HCT116 (cell line): ENCODE measurements at regions not wholly inside any gene's neighbourhood (a gene's known extent, or its start where the extent isn't known, plus 50 kb on each side); places are given as distances from the start of the nearest gene placed in this dataset.

Experiments used
- ATAC-seq: fragments of 200-7000 bp; cut with Tn5 transposase; 2 replicates; pipeline ENCODE4 v1.9.1; 2020; ENCODE audit warnings: mild to moderate bottlenecking, moderate library complexity
- BruUV-seq: library from RNA; stranded (reverse); fragments of 400-500 nt; replicated peaks from 2 replicates; lab custom pipeline; 2021; lab: Mats Ljungman, UMichigan
- CTCF ChIA-PET: fragments of 300-600 bp; sonication (Branson Sonifier 250); formaldehyde crosslinking; loops from one replicate; lab custom pipeline; 2021; ENCODE audit warnings: antibody characterized with exemption; lab: Charles Lee
- POLR2A ChIA-PET: fragments of 300-600, 350-600 bp; sonication (Branson Sonifier 250); formaldehyde crosslinking; loops from one replicate; lab custom pipeline; 2021; ENCODE audit warnings: antibody characterized with exemption; lab: Charles Lee
- RAD21 ChIA-PET, 2 experiments: fragments of 300-600 bp; sonication (Branson Sonifier 250); formaldehyde crosslinking; loops; one replicate each; lab custom pipeline; 2023; ENCODE audit warnings: low total read pairs in 2 of 2; ENCODE audit not compliant: uncharacterized antibody in 2 of 2, unreplicated experiment in 2 of 2, low non-redundant PET in 1 of 2; lab: Charles Lee
- DNase-seq: peaks from one replicate; pipeline ENCODE4 v3.0.0-alpha.2; 2010; ENCODE audit warnings: low read depth, low spot score
- H2AFZ ChIP-seq: fragments of 200-600 bp; shearing (Covaris generic), sonication (generic); 2 replicates; pipeline ENCODE4 v1.6.1; 2017; ENCODE audit warnings: low read depth, mixed run types, mixed read lengths, antibody characterized with exemption, low read length; ENCODE audit not compliant: poor library complexity, severe bottlenecking
- H3K27ac ChIP-seq: 2 replicates; pipeline ENCODE4 v1.5.1; 2012; ENCODE audit warnings: low read depth, low read length
- H3K27me3 ChIP-seq: fragments of 200-600 bp; sonication (generic); 2 replicates; pipeline ENCODE4 v1.6.1; 2016; ENCODE audit warnings: mixed run types, low read length, mixed read lengths; ENCODE audit not compliant: insufficient read depth
- H3K36me3 ChIP-seq, 2 experiments: fragments of 200-500 bp in 1 of 2; fragments of 200-600 bp in 1 of 2; sonication (Bioruptor generic) in 1 of 2; sonication (generic) in 1 of 2; 2 replicates each; pipeline versions ENCODE4 v1.5.1 to v1.6.1; 2014 to 2016; ENCODE audit warnings: low read length in 2 of 2, inconsistent platforms in 1 of 2, mixed read lengths in 1 of 2, mixed run types in 1 of 2; ENCODE audit not compliant: insufficient read depth in 2 of 2, control insufficient read depth in 1 of 2
- H3K4me1 ChIP-seq, 2 experiments: fragments of 200-600 bp in 1 of 2; sonication (generic) in 1 of 2; 2 replicates each; pipeline versions ENCODE4 v1.5.1 to v1.6.1; 2012 to 2017; ENCODE audit warnings: low read length in 2 of 2, inconsistent platforms in 1 of 2, mild to moderate bottlenecking in 1 of 2, mixed read lengths in 1 of 2, mixed run types in 1 of 2, moderate library complexity in 1 of 2; ENCODE audit not compliant: insufficient read depth in 2 of 2, control insufficient read depth in 1 of 2
- H3K4me2 ChIP-seq: fragments of 200-600 bp; sonication (generic); 2 replicates; pipeline ENCODE4 v1.6.1; 2017; ENCODE audit warnings: mixed run types, low read length, mixed read lengths
- H3K4me3 ChIP-seq, 2 experiments: fragments of 200-600 bp in 1 of 2; sonication (generic) in 1 of 2; replicated peaks in 1 of 2; 2 replicates each; pipeline ENCODE4 v1.5.1; 2011 to 2016; ENCODE audit warnings: low read length in 2 of 2, control low read depth in 1 of 2, low read depth in 1 of 2, mild to moderate bottlenecking in 1 of 2, mixed read lengths in 1 of 2, mixed run types in 1 of 2
- H3K79me2 ChIP-seq: fragments of 200-600 bp; sonication (generic); 2 replicates; pipeline ENCODE4 v1.6.1; 2017; ENCODE audit warnings: mild to moderate bottlenecking, mixed run types, low read length, moderate library complexity, mixed read lengths; ENCODE audit not compliant: insufficient read depth
- H3K9ac ChIP-seq: fragments of 200-600 bp; sonication (generic); 2 replicates; pipeline ENCODE4 v1.6.1; 2016; ENCODE audit warnings: low read length, mixed read lengths
- H3K9me2 ChIP-seq: fragments of 200-600 bp; sonication (generic), shearing (Covaris generic); 2 replicates; pipeline ENCODE4 v1.6.1; 2017; ENCODE audit warnings: mixed run types, mild to moderate bottlenecking, moderate library complexity; ENCODE audit not compliant: insufficient read depth
- H3K9me3 ChIP-seq, 2 experiments: fragments of 200-500 bp in 1 of 2; fragments of 200-600 bp in 1 of 2; sonication (Bioruptor generic) in 1 of 2; sonication (generic) in 1 of 2; 2 replicates each; pipeline ENCODE4 v1.6.1; 2014 to 2017; ENCODE audit warnings: low read length in 2 of 2, mixed read lengths in 2 of 2, inconsistent platforms in 1 of 2, low read depth in 1 of 2, mild to moderate bottlenecking in 1 of 2, mixed run types in 1 of 2, moderate library complexity in 1 of 2; ENCODE audit not compliant: control insufficient read depth in 1 of 2, insufficient read depth in 1 of 2
- H4K20me1 ChIP-seq: fragments of 200-600 bp; sonication (generic), shearing (Covaris generic); 2 replicates; pipeline ENCODE4 v1.6.1; 2017; ENCODE audit warnings: mixed run types, mild to moderate bottlenecking, moderate library complexity; ENCODE audit not compliant: insufficient read depth
- ATF3 ChIP-seq: IDR thresholded peaks from 2 replicates; pipeline ENCODE4 v1.6.1; 2012
- CBX3 ChIP-seq: IDR thresholded peaks from 2 replicates; pipeline ENCODE4 v1.6.1; 2012; ENCODE audit warnings: low read depth
- CEBPB ChIP-seq: IDR thresholded peaks from 2 replicates; pipeline ENCODE4 v1.6.1; 2012; ENCODE audit warnings: low read depth
- EZH2 ChIP-seq: fragments of 200-600 bp; sonication (generic); IDR thresholded peaks from 2 replicates; pipeline ENCODE4 v1.6.1; 2017; ENCODE audit warnings: antibody characterized with exemption, mixed run types
- EZH2phosphoT487 ChIP-seq: fragments of 200-600 bp; IDR thresholded peaks from 2 replicates; pipeline ENCODE4 v1.6.1; 2018; ENCODE audit warnings: antibody characterized with exemption, borderline replicate concordance
- JUND ChIP-seq: IDR thresholded peaks from 2 replicates; pipeline ENCODE4 v1.6.1; 2012
- MAX ChIP-seq: IDR thresholded peaks from 2 replicates; pipeline ENCODE4 v1.6.1; 2012
- POLR2A ChIP-seq: IDR thresholded peaks from 2 replicates; pipeline ENCODE4 v1.7.0; 2011; ENCODE audit warnings: borderline replicate concordance; ENCODE audit not compliant: insufficient read depth, insufficient read length; ENCODE audit errors: extremely low read depth
- POLR2AphosphoS5 ChIP-seq: IDR thresholded peaks from 2 replicates; pipeline ENCODE4 v1.6.1; 2011; ENCODE audit warnings: mild to moderate bottlenecking, low read depth, low read length, moderate library complexity
- REST ChIP-seq: IDR thresholded peaks from 2 replicates; pipeline ENCODE4 v1.6.1; 2012; ENCODE audit warnings: low read depth
- SIN3A ChIP-seq: IDR thresholded peaks from 2 replicates; pipeline ENCODE4 v1.6.1; 2012; ENCODE audit warnings: low read depth
- SP1 ChIP-seq: IDR thresholded peaks from 2 replicates; pipeline ENCODE4 v1.6.1; 2012; ENCODE audit warnings: low read depth
- SRF ChIP-seq: IDR thresholded peaks from 2 replicates; pipeline ENCODE4 v1.6.1; 2012; ENCODE audit warnings: low read depth
- TCF7L2 ChIP-seq: IDR thresholded peaks from 2 replicates; pipeline ENCODE4 v1.7.0; 2011; ENCODE audit warnings: borderline replicate concordance, inconsistent platforms; ENCODE audit not compliant: insufficient read depth, insufficient read length; ENCODE audit errors: extremely low read depth
- YY1 ChIP-seq: IDR thresholded peaks from 2 replicates; pipeline ENCODE4 v1.6.1; 2011; ENCODE audit warnings: low read length, low read depth, moderate library complexity, mild to moderate bottlenecking; ENCODE audit not compliant: insufficient replicate concordance; ENCODE audit errors: extremely low read depth
- ZNF274 ChIP-seq: fragments of 200-500 bp; sonication (Bioruptor generic); IDR thresholded peaks from 2 replicates; pipeline ENCODE4 v1.6.1; 2014; ENCODE audit warnings: mild to moderate bottlenecking, low read depth, low read length, inconsistent platforms
- intact Hi-C: fragments of 100-400 bp; cut with micrococcal nuclease; formaldehyde crosslinking; loops from 2 replicates; pipeline ENCODE4 v1.10.0; 2022

GRCh38 chr3:110821586-110821985 is 250.0 kb upstream of the NECTIN3 start:
- RAD21 ChIA-PET = no interaction called here
- Histone ChIP-seq H3K4me1 (peaks cover 3 to 18% of the 10 kb centered on the region in 2 experiments; a peak in 3 of 4 replicates), H4K20me1 (no peaks in the 10 kb centered on the region), H3K36me3 (peaks cover 0 to 15% of the 10 kb centered on the region in 2 experiments; a peak in 1 of 4 replicates), H3K9ac (no peak overlapping the region), H3K9me2 (no peaks in the 10 kb centered on the region), H3K4me3 (no peak overlapping the region), H3K27ac (no peak overlapping the region; the same call in 1 of the 2 replicates), H3K79me2 (no peaks in the 10 kb centered on the region), H3K4me2 (0 out of 2 replicates have a peak overlapping the region, but pooled peaks have one; percentile 5), H3K9me3 (no peaks in the 10 kb centered on the region), H3K27me3 (no peaks in the 10 kb centered on the region), H2AFZ (no peak overlapping the region)
- intact Hi-C loops = no loop called here
- BruUV-seq = no TSS peak
- DNase-seq (no peak), ATAC-seq (no peak)
- POLR2A ChIA-PET = no interaction called here
- no peak for TF ChIP-seq ATF3
- no peak for TF ChIP-seq MAX
- CTCF ChIA-PET = no interaction called here

GRCh38 chr3:110822971-110823370 is 248.6 kb upstream of the NECTIN3 start:
- H3K9me2 ChIP-seq = no peaks in the 10 kb centered on the region
- no peaks in the 10 kb centered on the region for H3K27me3 ChIP-seq
- H3K9me3 ChIP-seq = no peaks in the 10 kb centered on the region
- no peak overlapping the region for H3K4me2 ChIP-seq
- intact Hi-C loops = no loop called here
- H3K9ac ChIP-seq = no peak overlapping the region
- no peak overlapping the region for H3K27ac ChIP-seq
- H3K79me2 ChIP-seq = no peaks in the 10 kb centered on the region
- ATAC-seq = no peak
- no TSS peak for BruUV-seq
- ChIA-PET POLR2A (no interaction called here), RAD21 (no interaction called here), CTCF (no interaction called here)
- peak overlapping the region; percentile 70 for H2AFZ ChIP-seq
- peaks cover 0 to 12% of the 10 kb centered on the region in 2 experiments; a peak in 2 of 4 replicates for H3K4me1 ChIP-seq
- H3K4me3 ChIP-seq = no peak overlapping the region
- DNase-seq = no peak
- peaks cover 0 to 14% of the 10 kb centered on the region in 2 experiments; a peak in 1 of 4 replicates for H3K36me3 ChIP-seq
- H4K20me1 ChIP-seq = no peaks in the 10 kb centered on the region
- TF ChIP-seq JUND (no peak), ATF3 (no peak), CBX3 (no peak), EZH2phosphoT487 (no peak), EZH2 (no peak), SP1 (no peak), REST (no peak), SIN3A (no peak), TCF7L2 (no peak), MAX (no peak), CEBPB (no peak), ZNF274 (no peak), YY1 (no peak), POLR2AphosphoS5 (no peak), SRF (no peak), POLR2A (no peak)
